Suppressor macrophage treated with lipopolysaccharide for 4 hours (primary cell): ENCODE measurements at regions not wholly inside any gene's neighbourhood (a gene's known extent, or its start where the extent isn't known, plus 50 kb on each side); places are given as distances from the start of the nearest gene placed in this dataset.

Experiments
- DNase-seq: peaks from one replicate; pipeline ENCODE4 v3.0.0-alpha.2; 2020

DNA sequence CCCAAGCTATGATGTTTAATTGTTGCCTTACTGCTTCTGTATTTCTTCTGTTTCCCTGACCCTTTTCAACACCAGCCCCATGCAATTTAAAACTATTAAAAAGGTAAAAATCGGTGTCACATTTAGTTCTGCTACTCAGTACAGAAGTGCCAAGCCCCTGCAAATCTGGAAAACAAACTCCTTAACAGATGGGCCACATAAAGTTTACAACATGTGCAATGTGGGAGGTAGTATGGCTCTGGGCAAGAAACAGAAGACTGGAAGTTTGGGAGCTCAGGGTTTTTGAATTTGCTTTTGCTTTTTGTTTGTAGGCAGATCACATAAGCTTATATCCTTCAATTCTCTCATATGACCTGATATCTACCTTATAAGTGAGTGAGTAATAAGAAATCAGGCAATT is 404.0 kb upstream of the ATP2B1 start:
- no peak for DNase-seq

DNA sequence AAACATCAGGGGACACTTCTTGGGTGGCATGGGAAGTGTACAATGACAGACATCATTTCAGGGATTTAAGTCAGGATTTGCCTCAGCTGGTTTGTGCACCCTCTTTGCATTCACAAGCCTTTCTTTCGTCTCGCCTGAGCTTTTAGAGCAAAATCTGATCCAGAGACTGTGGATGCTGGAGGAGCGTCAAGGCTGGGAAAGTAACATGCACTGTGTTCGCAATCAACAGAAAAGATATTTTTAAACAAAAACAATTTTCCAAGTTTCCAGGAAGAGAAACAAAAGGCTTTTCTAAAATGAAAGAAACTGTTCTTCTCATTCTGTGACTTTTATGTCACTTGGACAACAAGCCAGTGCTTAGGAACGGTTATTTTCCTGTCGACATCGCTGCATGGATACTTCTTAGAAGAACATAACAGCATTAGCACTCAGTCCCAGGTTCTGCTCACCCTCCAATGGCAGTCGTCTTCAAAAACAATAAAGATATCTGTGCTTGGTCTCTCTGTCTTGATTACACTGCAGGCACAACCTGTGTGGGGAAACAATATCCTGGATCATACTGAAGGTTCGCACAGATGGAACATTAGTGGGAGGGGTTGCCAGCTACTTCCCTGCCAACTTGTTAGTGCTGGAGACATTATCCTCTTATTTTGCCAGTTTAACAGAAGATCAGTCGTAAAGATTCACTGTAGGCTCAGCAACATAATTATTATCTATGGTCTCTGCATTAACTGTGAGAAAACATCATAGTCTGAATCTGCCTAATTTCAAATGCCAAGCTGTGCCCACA is 403.3 kb upstream of the ATP2B1 start:
- no peak for DNase-seq

DNA sequence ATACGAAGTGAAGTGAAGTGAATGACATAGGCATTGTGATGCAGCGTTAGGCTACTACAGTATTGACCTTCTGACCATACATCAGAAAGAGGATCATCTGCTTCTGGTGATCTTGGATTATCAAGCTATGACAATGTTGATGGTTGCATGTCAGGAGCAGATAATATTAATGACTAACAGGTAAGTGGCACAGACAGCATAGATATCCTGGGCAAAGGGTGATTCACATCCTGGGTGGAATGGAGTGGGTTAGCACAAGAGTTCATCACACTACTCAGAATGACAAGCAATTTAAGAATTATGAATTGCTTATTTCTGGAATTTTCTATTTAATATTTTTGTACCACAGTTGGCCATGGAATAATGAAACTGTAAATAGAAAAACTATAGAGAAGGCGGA is 397.9 kb upstream of the ATP2B1 start:
- DNase-seq: no peak

DNA sequence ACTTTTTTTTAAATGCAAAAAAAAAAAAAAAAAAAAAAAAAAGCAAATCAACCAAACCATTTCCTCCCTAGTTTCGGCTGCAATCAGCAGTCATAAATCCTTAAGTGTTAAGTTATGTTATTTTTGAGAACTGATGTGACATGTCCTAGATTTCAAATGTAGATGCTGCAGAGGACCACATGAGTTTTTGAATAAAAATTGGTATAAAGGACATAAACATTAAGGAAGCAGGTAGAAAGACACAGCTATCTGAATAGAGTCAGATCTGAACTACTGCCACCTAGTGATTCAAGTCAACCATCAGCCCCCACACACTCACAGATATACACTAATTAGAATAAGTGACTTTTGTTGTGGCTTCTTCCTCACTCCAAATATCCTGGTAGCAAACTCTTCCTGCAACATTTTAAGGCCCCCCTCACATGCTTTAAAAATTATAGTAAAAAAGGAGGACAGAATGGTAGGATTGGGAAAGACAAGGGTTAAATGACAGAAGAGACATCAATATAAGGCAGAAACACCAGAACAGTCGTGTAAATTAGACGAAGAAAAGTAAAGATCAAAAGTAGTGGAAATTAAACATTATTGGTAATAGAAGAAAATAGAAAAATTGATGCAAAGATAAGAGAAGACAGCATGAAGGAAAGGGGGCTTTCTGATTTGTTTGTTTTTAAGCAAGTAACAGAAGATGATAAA is 394.5 kb upstream of the ATP2B1 start:
- peak; percentile 52 for DNase-seq

DNA sequence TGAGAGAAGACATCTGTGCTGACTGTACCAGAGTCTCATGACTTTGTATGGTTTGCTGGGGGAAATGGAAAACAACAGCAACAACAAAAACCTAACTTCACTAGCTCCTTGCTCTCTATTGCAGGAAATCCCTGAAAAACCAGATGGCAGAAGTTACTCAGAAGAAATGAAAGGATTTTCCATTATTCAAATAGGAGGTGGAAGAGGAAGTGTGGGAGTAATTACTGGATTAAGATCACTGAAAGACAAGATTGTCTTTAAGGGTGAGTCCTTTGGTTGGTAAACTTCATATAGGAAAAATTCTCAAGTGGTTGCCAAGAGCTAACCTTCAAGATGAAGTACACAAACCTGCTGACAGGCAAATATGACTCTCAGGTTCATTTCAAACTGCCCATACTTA is 391.9 kb upstream of the ATP2B1 start:
- DNase-seq: peak; percentile 40

DNA sequence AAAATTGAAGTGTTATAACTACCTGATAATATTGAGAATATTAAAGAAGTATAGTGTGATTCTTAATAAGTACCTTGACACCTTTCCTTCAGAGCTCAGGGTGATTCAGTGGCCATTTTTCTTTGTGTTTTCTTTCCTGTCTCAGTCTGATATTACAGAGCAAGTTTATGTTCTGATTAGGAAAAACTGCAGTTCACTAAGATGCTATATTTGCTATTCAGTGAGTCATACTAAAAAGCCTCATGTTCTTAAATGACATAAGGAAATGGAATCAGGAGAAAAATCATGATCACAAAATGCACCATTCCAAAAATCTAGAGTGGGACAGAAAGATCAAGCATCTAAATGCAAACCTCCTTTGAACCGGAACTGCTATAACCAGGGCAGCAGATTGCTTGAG is 390.6 kb upstream of the ATP2B1 start:
- no peak for DNase-seq

DNA sequence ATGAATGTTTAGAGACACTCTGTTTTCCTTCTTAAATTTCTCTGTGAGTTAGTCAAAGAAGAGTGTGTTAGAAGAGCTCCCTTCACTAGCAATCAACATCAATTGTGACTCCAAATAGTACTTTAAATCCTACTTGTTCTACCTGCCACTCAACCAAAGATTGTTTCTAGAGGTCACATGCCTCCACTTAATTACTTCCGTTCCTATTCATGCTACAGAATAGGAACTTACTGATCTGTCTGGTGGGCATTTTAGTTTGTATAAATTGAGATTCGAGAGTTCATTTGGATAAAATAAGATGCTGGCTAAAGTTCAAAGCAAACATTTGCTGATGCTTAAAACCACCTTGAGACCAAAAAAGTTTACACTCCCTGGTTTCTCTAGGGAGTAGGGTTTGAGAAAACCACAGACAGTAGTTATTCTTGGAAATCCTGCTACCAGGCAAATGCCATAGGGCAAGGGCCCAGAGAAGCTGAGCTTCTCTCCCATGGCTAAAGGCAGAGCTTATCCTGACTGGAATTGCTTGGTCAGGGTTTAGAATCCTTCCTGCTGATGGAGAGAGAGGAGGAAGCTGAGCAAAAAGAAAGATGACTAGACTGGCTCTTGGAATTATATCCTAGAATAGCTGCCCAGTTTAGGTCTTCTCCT is 389.6 kb upstream of the ATP2B1 start:
- DNase-seq: no peak

DNA sequence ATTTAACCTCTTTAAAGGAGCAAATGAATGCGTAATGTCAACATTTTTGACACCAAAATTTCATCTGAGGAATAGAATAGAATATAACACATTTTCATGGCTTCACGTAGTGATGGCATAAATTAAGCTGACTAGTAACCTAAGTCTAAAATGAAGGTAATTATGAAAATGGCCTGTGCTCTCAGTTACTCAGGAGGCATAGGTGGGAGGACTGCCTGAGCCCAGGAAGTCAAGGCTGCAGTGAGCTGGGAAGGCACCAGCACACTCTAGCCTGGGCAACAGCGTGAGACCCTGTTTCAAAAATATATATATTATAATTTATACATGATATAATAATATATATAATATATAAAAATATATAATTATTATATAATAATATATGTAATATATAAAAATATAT is 383.2 kb upstream of the ATP2B1 start:
- DNase-seq: no peak

DNA sequence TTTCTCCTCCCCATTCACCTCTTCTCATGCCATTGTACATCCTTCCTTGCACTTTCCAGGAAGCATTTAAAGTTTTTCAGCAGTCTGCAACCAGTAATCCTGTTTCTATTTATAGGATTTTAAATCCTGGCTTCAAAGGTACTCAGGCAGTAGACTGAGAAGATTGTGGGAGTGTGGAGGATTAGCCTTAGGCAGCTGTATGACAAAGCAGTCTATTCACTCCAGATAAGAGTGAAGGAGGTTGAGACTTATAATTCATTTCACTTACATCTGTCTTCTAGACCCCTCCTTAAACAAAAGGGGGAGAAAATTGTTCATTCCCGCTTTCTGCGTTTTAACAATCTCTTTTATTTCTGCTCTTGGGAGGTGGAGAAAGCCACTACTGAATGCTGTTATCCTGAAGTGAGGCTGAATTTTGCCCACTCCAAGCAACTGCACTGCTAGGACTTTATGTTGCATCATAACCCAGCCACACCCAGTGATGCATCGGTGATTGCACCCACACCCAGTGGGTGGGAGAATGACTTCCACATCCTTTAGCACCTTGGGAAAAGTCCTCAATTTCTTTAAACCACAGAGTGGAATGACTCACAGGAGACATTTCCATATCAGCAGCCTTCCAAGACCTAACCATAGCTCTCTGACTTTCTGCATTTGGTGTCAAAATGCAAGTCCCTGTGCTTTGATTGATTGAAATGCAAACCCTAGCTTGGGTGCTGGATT is 382.5 kb upstream of the ATP2B1 start:
- DNase-seq: peak; percentile 86

DNA sequence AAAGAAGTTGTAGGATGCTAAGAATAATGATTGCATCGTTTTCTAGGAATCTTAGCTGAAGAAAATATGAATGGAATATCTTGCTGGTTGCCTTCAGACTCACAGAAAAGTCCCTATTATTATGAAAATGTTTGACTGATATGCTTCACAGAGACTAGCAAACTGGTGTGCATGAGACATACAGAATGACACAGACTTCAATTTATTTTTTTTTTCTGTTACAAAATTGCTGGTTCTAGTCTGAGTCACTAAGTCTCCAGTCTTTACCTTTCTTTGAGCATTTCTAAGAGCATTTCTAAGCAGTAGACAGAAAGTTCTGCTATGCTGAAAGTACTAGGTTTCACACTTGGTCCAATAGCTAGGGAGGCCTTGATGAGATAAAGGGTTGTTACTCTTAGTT is 377.6 kb upstream of the ATP2B1 start:
- peak; percentile 17 for DNase-seq

DNA sequence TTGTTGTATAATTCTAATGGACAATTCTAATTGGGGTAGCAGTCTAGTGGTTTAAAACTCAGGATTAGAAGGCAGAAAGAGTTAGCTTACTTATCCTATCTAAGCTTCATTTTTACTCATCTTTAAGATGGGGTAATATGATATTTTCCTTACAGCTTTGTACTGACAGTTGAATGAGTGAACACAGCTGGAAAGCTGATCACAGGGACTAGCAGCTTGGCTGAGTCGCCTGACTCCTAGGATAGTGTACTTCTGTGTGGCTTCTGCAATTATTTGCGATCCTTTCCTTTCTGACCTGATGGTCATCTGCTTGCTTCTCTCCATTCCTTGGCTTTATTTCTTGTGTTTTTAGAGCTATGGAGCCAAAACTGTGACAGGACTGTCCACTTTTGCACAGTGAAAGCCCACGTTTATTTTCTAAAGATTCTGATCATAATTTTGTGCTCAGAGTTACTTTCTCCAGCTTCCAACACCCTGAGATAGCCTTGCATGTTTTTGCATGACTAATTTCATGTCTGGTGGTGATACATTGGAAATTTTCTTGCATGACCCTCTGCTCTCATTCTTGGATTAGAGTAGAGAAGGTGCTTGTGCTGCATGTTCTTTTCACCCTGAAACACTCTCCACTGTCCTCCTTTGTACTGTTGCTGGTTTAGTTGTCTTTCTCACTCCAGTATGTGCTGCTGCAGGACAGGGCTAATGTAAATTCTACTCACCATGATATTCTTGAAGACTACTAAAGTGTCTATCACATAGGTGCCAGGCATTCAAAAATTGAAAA is 377.0 kb upstream of the ATP2B1 start:
- no peak for DNase-seq

DNA sequence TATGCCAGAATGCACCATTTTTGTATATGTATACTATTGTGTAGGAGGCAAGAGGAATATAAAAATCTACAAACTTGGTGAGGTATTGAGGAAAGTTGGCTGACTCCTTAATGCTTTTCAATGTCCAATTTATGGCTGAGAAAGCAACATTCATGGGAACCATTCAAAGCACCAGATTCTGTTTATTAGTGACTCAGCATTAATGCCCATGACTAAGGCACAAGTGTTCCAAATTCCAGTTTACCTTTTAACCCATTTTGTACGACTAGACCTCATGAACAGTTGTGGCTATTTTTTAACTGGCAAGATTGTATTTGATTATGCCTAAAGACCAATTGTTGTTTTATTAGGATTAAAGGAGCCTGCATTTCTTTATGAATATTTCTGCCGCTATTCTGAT is 375.4 kb upstream of the ATP2B1 start:
- no peak for DNase-seq

DNA sequence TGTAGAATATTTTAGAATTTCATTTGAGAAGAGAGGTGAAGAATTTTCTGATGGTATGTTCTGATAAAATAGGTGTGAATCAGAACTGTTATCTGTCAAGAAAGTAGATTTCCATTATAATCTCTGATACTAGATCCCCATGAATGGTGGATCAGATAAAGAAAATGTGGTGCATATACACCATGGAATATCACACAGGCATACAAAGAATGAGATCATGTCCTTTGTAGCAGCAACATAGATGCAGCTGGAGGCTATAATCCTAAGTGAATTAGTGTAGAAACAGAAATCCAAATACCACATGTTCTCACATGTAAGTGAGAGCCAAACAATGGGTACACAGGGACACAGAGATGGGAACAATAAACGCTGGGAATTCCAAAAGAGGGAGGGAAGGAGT is 372.0 kb upstream of the ATP2B1 start:
- no peak for DNase-seq

DNA sequence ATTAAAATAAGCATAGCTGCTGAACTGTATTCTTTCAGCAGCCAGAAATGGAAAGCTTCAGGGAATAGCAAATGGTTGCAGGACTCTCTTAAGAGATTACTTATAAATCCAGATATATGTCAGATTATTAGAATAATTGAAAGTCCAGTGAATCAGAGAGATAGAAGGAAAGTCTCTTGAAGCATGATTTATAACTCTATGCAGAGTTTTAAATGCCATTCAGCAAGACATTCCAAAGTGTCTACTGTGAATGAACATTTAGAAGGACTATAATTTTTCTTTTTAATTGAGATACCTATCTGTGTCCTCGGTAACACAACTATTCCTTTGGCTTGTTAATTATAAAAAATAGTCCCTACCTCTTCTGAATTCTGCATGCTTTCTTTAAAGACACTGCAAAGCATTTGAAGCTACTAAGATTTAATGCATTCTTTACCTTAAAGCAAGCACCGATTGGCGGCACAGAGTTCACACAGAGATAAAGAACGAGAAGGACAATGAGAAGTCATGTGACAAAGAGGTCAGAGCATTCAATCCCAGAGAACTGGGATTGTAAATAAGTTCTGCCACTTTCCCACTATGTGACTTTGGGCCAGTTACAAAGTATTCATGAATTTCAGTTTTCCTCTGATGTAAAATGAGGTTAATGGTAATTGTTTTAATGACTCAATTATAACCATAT is 371.0 kb upstream of the ATP2B1 start:
- DNase-seq: no peak

DNA sequence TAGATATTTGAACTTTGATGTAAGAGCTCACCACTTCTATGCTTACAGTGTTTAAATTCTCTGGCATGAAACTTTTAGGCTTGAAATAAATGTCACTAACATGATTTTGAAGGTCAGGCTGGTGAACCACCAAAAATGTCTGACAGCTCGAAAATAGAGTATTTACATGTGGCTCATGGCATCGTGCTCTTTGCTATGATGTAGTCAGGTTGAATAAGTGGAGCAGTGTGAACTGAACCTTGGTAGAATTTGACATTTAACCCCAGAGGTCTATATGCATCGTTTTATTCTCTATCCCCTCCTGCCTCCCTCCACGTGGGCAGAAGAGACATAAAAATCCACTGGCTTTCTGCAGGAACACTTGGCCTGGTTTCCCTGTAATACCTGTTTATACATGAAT is 369.7 kb upstream of the ATP2B1 start:
- DNase-seq: no peak

DNA sequence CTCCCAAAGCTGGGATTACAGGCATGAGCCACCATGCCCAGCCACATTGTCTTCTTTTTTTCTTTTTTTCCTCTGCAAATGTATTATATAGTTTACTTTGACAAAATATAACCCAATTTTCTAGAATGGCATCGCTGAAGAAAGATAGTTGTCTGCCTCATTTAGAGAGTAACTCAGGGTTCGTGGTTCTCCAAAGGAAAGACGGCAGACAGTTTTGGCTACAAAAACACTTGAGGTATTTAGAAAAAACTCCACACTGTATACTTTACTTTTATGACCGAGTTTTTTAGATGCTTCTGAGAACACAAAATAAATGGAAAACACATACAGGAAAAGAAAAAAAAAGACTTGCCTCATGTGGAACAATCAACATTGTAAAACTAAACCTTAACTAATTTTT is 369.1 kb upstream of the ATP2B1 start:
- no peak for DNase-seq

DNA sequence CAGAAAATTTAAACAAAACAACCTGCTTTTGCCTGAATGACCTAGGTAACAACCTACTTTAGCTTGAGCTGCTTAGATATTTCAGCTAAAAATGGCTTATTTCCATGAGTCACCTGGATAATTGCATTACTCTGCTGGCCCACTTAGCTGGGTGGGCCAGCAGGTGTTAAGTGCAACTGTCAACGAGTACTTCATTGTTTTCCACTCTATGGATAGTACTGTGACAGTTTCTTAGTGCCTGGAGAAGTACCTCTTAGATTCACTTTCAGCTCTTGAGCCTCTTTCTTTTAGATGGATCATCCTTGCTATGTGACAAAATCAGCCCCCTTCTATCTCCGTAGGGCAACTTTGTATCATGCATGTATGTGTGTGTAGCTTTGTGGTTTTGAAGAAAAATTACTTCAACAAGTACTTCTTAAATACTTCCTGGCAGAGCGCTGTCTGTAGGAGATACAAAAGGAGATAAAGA is 368.2 kb upstream of the ATP2B1 start:
- no peak for DNase-seq

DNA sequence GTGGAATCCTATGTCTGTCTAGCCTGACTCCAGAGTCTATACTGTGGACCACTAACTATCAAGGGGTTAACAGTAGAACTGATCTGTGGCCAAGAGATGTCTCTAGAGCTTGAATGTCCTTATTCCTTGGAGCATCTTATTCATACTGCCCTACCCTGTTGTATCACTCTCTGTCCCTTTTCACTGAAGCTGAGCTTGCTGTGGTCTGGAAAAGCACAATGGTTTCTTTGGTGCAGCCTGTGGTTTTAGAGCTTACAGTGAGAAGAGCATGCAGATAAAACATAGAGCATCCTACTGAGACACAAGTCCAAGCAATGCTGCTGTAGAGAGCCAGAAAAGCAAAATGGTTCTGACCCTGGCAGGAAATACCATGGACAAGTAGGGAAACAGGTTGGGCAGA is 367.0 kb upstream of the ATP2B1 start:
- no peak for DNase-seq

DNA sequence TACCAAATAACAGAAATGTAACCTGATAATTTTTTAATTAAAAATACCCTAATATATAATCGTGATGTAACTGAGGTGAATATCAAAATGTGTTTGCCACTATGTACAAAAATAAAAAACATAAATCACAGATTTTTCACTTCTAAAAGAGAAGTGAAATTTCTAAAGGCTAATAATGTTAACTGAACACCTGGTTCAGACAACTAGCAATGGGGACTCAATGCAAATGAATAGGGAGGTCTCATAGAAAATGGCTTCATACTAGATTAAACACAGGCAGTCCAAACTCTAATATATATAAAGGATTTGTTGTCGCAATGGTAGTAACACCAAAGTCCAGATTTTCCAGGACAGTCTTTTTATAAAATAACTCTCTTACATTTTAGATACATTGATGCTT is 365.4 kb upstream of the ATP2B1 start:
- no peak for DNase-seq

DNA sequence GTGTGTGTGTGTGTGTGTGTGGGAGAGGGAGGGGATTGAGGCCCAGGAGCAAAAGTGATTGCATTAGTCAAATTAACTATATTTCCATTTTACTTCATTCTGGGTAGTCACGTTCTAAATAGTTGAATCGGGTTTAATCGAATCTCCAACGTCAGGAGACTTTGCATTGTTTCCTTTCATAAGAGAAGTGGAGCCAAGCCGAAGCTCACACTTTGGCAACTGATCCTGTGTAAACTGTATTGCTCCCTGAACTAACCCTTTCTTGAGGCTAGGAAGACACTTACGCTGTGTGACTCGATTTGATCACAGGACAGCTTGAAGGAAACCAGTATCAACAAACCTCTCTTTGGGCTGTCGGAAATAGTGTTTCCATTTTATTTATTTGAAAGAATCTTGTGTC is 363.4 kb upstream of the ATP2B1 start:
- DNase-seq: no peak

DNA sequence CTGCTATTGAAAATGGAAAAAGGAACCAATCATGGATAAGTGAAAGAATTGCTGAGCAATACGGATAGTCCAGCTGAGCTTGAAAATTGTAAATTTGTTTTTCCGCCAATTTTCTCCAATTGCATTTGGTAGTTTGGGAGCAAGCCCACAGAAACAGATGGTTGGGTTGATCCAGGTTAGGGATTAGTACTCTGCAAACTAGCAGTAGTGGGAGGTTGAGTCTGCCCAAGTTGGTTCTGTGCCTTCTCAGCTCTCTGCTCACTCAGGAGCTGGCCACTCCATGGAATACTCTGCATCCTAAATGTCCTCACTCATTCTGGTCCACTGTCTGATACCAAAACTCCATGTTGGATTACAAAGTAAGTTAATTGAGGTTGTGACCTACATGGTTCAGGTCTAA is 361.1 kb upstream of the ATP2B1 start:
- no peak for DNase-seq

DNA sequence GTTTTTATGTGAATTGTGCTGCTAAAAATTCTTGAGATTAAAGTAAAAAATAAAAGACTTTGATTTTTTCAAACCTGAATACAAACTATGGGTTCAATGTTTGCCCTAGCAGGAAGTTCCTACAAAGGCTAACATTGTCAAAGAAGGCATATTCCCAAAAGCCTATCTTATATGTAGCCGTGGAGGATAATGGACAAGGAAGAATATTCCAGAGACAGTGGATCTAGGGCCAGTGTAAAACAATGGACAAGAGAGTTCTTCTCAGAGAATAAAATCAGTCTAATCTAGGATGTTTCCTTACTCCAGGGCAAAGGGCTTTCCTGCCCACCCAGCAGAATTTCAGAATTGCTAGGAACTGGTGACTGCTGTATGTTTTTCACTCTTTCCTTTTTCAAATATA is 359.2 kb upstream of the ATP2B1 start:
- DNase-seq: no peak
